MM.1S (cell line): ENCODE measurements at regions not wholly inside any gene's neighbourhood (a gene's known extent, or its start where the extent isn't known, plus 50 kb on each side); places are given as distances from the start of the nearest gene placed in this dataset.

Experiments used
- CTCF ChIP-seq: fragments of 300-600 bp; sonication (generic); IDR thresholded peaks from 2 replicates; pipeline ENCODE4 v1.5.1; 2016; ENCODE audit warnings: antibody characterized with exemption, low read length, mixed read lengths
- EZH2 ChIP-seq: fragments of 300-600 bp; sonication (generic); optimal IDR thresholded peaks from 2 replicates; pipeline ENCODE3; 2017; ENCODE audit warnings: low read depth, mild to moderate bottlenecking, antibody characterized with exemption, low read length, mixed read lengths
- EZH2phosphoT487 ChIP-seq: fragments of 300-600 bp; sonication (generic); IDR thresholded peaks from 2 replicates; pipeline ENCODE4 v1.6.1; 2018; ENCODE audit warnings: antibody characterized with exemption, low read length

DNA sequence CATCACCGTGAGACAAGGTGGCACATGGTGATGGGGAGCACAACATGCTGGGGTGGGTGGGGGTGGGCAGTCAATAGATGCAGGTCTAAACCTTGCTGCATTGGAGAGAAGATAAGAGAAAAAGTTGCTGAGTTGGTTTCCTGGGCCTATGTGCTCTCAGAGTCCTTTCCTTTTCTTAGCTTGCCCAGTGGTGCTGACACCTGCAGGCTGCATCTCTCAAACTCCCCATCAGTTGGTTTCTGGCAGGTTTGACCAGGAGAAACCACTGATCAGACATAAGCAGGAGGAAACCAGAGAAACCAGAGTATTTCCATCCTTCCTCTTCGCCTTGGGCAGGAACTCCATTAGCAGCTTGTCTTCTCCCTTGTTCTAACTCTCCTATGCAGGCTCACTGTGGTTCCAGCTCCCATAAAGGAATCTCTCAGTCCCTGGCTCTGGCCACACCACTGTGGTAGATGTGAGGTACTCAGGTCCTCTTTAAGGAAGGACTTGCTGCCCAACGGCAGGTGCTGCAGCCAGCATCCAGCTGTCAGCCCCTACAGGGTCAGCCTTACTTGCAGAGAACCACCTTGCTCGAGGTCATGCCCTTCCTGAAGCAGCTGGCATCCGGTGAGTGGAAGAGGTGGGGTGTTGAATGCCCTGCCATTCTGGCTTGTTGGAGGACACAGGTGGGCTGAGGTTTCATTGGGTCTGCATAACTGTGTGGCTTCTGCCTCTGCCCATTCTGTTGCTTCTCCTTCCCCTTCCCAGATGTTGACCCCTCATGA, 172.3 kb upstream of the ANKRD28 start:
- TF ChIP-seq EZH2phosphoT487 (no peak), CTCF (no peak), EZH2 (no peak)
